KMS-11 (cell line): ENCODE measurements at regions not wholly inside any gene's neighbourhood (a gene's known extent, or its start where the extent isn't known, plus 50 kb on each side); places are given as distances from the start of the nearest gene placed in this dataset.
"Not testable (repeated sequence)": the region's sequence is repeated elsewhere in the genome, so short reads cannot be mapped to it uniquely, and the experiment has no call there.

Source experiments
- H2AFZ ChIP-seq: fragments of 200-600 bp; sonication (generic); 2 replicates; pipeline ENCODE4 v1.6.1; 2016; ENCODE audit warnings: antibody characterized with exemption, mixed run types, low read depth
- H3K27ac ChIP-seq: fragments of 200-600 bp; sonication (generic); 2 replicates; pipeline ENCODE4 v1.6.1; 2016; ENCODE audit warnings: mild to moderate bottlenecking, mixed run types
- H3K27me3 ChIP-seq: fragments of 200-600 bp; sonication (generic); 2 replicates; pipeline ENCODE4 v1.6.1; 2017; ENCODE audit warnings: mild to moderate bottlenecking, low read depth, mixed run types, moderate library complexity; ENCODE audit not compliant: insufficient read depth
- H3K36me3 ChIP-seq: fragments of 200-600 bp; sonication (generic); 2 replicates; pipeline ENCODE4 v1.6.1; 2017; ENCODE audit warnings: mild to moderate bottlenecking, mixed run types; ENCODE audit not compliant: insufficient read depth
- H3K4me1 ChIP-seq: fragments of 200-600 bp; sonication (generic); 2 replicates; pipeline ENCODE4 v1.6.1; 2016; ENCODE audit warnings: mild to moderate bottlenecking, low read depth, mixed run types; ENCODE audit not compliant: poor library complexity, severe bottlenecking
- H3K4me2 ChIP-seq: fragments of 200-600 bp; sonication (generic); 2 replicates; pipeline ENCODE4 v1.7.0; 2016; ENCODE audit warnings: mild to moderate bottlenecking, mixed run types
- H3K4me3 ChIP-seq: fragments of 200-600 bp; sonication (generic); IDR thresholded peaks from 2 replicates; pipeline ENCODE4 v1.6.1; 2017; ENCODE audit warnings: low read depth, low read length, mixed read lengths; ENCODE audit not compliant: insufficient read depth
- H3K79me2 ChIP-seq: fragments of 200-600 bp; sonication (generic); 2 replicates; pipeline ENCODE4 v1.6.1; 2016; ENCODE audit warnings: low read depth, mixed run types; ENCODE audit not compliant: insufficient read depth
- H3K9ac ChIP-seq: fragments of 200-600 bp; sonication (generic); 2 replicates; pipeline ENCODE4 v1.6.1; 2016; ENCODE audit warnings: mild to moderate bottlenecking, mixed run types
- H4K20me1 ChIP-seq: fragments of 200-600 bp; sonication (generic); 2 replicates; pipeline ENCODE4 v1.6.1; 2016; ENCODE audit warnings: mild to moderate bottlenecking, mixed run types; ENCODE audit not compliant: insufficient read depth
- CTCF ChIP-seq: fragments of 200-600 bp; sonication (generic); conservative IDR thresholded peaks from 2 replicates; pipeline ENCODE4 v1.6.1; 2017; ENCODE audit warnings: low read depth, mild to moderate bottlenecking, antibody characterized with exemption, low read length, moderate library complexity, mixed read lengths

- Histone ChIP-seq H3K9ac (no peak overlapping the region), H3K27ac (no peak overlapping the region), H2AFZ (no peak overlapping the region), H3K27me3 (no peaks in the 10 kb centered on the region), H3K4me2 (no peak overlapping the region), H3K79me2 (no peaks in the 10 kb centered on the region), H3K4me3 (no peak overlapping the region), H3K36me3 (no peaks in the 10 kb centered on the region), H3K4me1 (no peaks in the 10 kb centered on the region), H4K20me1 (no peaks in the 10 kb centered on the region)
- TF ChIP-seq CTCF, result no peak
Observed at GRCh38 chr6:91904586-91905164, 1317.8 kb upstream of the MAP3K7 start.

GRCh38 chr6:91895599-91896285, 1308.9 kb upstream of the MAP3K7 start:
- Histone ChIP-seq H3K4me1 (no peaks in the 10 kb centered on the region), H3K27me3 (no peaks in the 10 kb centered on the region), H3K27ac (no peak overlapping the region), H3K79me2 (no peaks in the 10 kb centered on the region), H2AFZ (no peak overlapping the region), H3K9ac (no peak overlapping the region), H4K20me1 (no peaks in the 10 kb centered on the region), H3K4me3 (no peak overlapping the region), H3K36me3 (no peaks in the 10 kb centered on the region), H3K4me2 (no peak overlapping the region)
- TF ChIP-seq CTCF, result no peak

GRCh38 chr6:91886183-91886795, 1299.4 kb upstream of the MAP3K7 start:
- H3K79me2 ChIP-seq, result no peaks in the 10 kb centered on the region
- no peaks in the 10 kb centered on the region for H3K36me3 ChIP-seq
- no peak overlapping the region for H3K27ac ChIP-seq
- no peaks in the 10 kb centered on the region for H4K20me1 ChIP-seq
- no peak overlapping the region for H3K4me2 ChIP-seq
- TF ChIP-seq CTCF, result no peak
- no peak overlapping the region for H3K9ac ChIP-seq
- H3K4me3 ChIP-seq, result no peak overlapping the region
- H2AFZ ChIP-seq, result no peak overlapping the region
- H3K27me3 ChIP-seq, result no peaks in the 10 kb centered on the region
- no peaks in the 10 kb centered on the region for H3K4me1 ChIP-seq

GRCh38 chr6:91881791-91882190, 1294.9 kb upstream of the MAP3K7 start:
- H3K4me2 ChIP-seq, H2AFZ ChIP-seq, H3K36me3 ChIP-seq, H3K4me1 ChIP-seq, H3K79me2 ChIP-seq, H4K20me1 ChIP-seq, H3K27ac ChIP-seq, H3K4me3 ChIP-seq, H3K27me3 ChIP-seq, H3K9ac ChIP-seq: not testable (repeated sequence)
